H1 (cell line): ENCODE measurements at regions not wholly inside any gene's neighbourhood (a gene's known extent, or its start where the extent isn't known, plus 50 kb on each side); places are given as distances from the start of the nearest gene placed in this dataset.

Experiments used
- CTCF ChIA-PET: fragments of 300-600 bp; sonication (Branson Sonifier 250); formaldehyde crosslinking; loops from one replicate; lab custom pipeline; 2021; ENCODE audit not compliant: partially characterized antibody; lab: Charles Lee
- POLR2A ChIA-PET: fragments of 300-600 bp; sonication (Branson Sonifier 250); formaldehyde crosslinking; loops from one replicate; lab custom pipeline; 2021; ENCODE audit warnings: inconsistent platforms; ENCODE audit not compliant: partially characterized antibody; lab: Charles Lee
- DNase-seq, 2 experiments: peaks; one replicate each; pipeline versions ENCODE4 v3.0.0 to v3.0.0-alpha.2; 2010 to 2022; ENCODE audit warnings: low spot score in 2 of 2, low read depth in 1 of 2, mixed read lengths in 1 of 2
- FAIRE-seq: peaks from 2 replicates; lab custom pipeline; 2011; peaks lifted over from hg19 to GRCh38; lab: Jason Lieb, UNC
- H2AFZ ChIP-seq: 2 replicates; pipeline ENCODE4 v1.8.1; 2012; ENCODE audit warnings: low read length, inconsistent platforms
- H2AK5ac ChIP-seq: 2 replicates; pipeline ENCODE4 v1.6.1; 2013; ENCODE audit warnings: low read depth, low read length
- H2BK120ac ChIP-seq: replicated peaks from 2 replicates; pipeline ENCODE3; 2013; ENCODE audit warnings: low read depth, low read length, inconsistent platforms
- H2BK12ac ChIP-seq: 2 replicates; pipeline ENCODE4 v1.6.1; 2013; ENCODE audit warnings: low read depth, low read length
- H2BK15ac ChIP-seq: 2 replicates; pipeline ENCODE4 v1.6.1; 2013; ENCODE audit warnings: low read length
- H2BK20ac ChIP-seq: 2 replicates; pipeline ENCODE4 v1.6.1; 2013; ENCODE audit warnings: low read length
- H2BK5ac ChIP-seq: 2 replicates; pipeline ENCODE4 v1.6.1; 2013; ENCODE audit warnings: low read depth, low read length
- H3K14ac ChIP-seq: 2 replicates; pipeline ENCODE4 v1.6.1; 2013; ENCODE audit warnings: inconsistent platforms; ENCODE audit not compliant: insufficient read length
- H3K18ac ChIP-seq: 2 replicates; pipeline ENCODE4 v1.6.1; 2013; ENCODE audit warnings: low read length; ENCODE audit errors: extremely low read depth
- H3K23ac ChIP-seq: 2 replicates; pipeline ENCODE4 v1.6.1; 2013; ENCODE audit warnings: inconsistent platforms; ENCODE audit not compliant: insufficient read length
- H3K23me2 ChIP-seq: 2 replicates; pipeline ENCODE4 v1.6.1; 2013; ENCODE audit warnings: low read depth, low read length
- H3K27ac ChIP-seq: 2 replicates; pipeline ENCODE4 v1.6.1; 2011; ENCODE audit warnings: low read depth, low read length, inconsistent platforms
- H3K27me3 ChIP-seq, 4 experiments: replicated peaks in 1 of 4; 1 replicate in 1 of 4; 2 replicates in 3 of 4; pipeline versions ENCODE4 v1.6.1 to v1.8.1; 2011 to 2013; ENCODE audit warnings: low read length in 3 of 4, mild to moderate bottlenecking in 3 of 4, inconsistent platforms in 2 of 4, mixed read lengths in 2 of 4, moderate library complexity in 1 of 4; ENCODE audit not compliant: control insufficient read depth in 3 of 4, insufficient read depth in 3 of 4; ENCODE audit errors: extremely low read depth in 1 of 4
- H3K36me3 ChIP-seq, 4 experiments: 2 replicates each; pipeline versions ENCODE4 v1.6.1 to v1.8.1; 2011 to 2013; ENCODE audit warnings: mild to moderate bottlenecking in 4 of 4, low read length in 3 of 4, moderate library complexity in 2 of 4, control low read depth in 1 of 4, inconsistent platforms in 1 of 4; ENCODE audit not compliant: insufficient read depth in 4 of 4, control insufficient read depth in 2 of 4
- H3K4ac ChIP-seq: replicated peaks from 2 replicates; pipeline ENCODE3; 2013; ENCODE audit warnings: low read length, low read depth, mixed read lengths, inconsistent platforms; ENCODE audit not compliant: insufficient read length
- H3K4me1 ChIP-seq, 4 experiments: replicated peaks in 1 of 4; 1 replicate in 1 of 4; 2 replicates in 3 of 4; pipeline versions ENCODE4 v1.6.1 to v1.8.1; 2011 to 2013; ENCODE audit warnings: low read length in 3 of 4, inconsistent platforms in 2 of 4, mixed read lengths in 1 of 4; ENCODE audit not compliant: insufficient read depth in 4 of 4, control insufficient read depth in 3 of 4
- H3K4me2 ChIP-seq, 2 experiments: 2 replicates each; pipeline versions ENCODE4 v1.6.1 to v1.8.1; 2011 to 2013; ENCODE audit warnings: low read depth in 2 of 2, low read length in 2 of 2, control low read depth in 1 of 2, inconsistent platforms in 1 of 2, mild to moderate bottlenecking in 1 of 2; ENCODE audit not compliant: insufficient read depth in 1 of 2
- H3K4me3 ChIP-seq, 4 experiments: fragments of 200-600, 300-600 bp in 1 of 4; sonication (generic), shearing (Covaris generic), sonication (Bioruptor Twin) in 1 of 4; 2 replicates each; pipeline versions ENCODE4 v1.5.1 to v1.8.1; 2011 to 2016; ENCODE audit warnings: low read length in 4 of 4, low read depth in 3 of 4, control low read depth in 2 of 4, inconsistent platforms in 2 of 4, mild to moderate bottlenecking in 2 of 4, mixed read lengths in 1 of 4, moderate library complexity in 1 of 4; ENCODE audit not compliant: insufficient read depth in 2 of 4; ENCODE audit errors: extremely low read depth in 1 of 4
- H3K56ac ChIP-seq: replicated peaks from 2 replicates; pipeline ENCODE3; 2013; ENCODE audit warnings: low read depth, mild to moderate bottlenecking, mixed read lengths, low read length, inconsistent platforms; ENCODE audit not compliant: insufficient read length
- H3K79me1 ChIP-seq: 2 replicates; pipeline ENCODE4 v1.6.1; 2013; ENCODE audit warnings: low read depth, low read length, control low read depth
- H3K79me2 ChIP-seq, 2 experiments: 2 replicates each; pipeline versions ENCODE4 v1.6.1 to v1.8.1; 2012 to 2013; ENCODE audit warnings: low read length in 2 of 2, mild to moderate bottlenecking in 2 of 2, inconsistent platforms in 1 of 2; ENCODE audit not compliant: insufficient read depth in 2 of 2, control insufficient read depth in 1 of 2
- H3K9ac ChIP-seq, 4 experiments: replicated peaks in 1 of 4; 1 replicate in 1 of 4; 2 replicates in 3 of 4; pipeline versions ENCODE4 v1.6.1 to v1.8.1; 2011 to 2013; ENCODE audit warnings: low read depth in 3 of 4, low read length in 3 of 4, control low read depth in 2 of 4, mild to moderate bottlenecking in 2 of 4, moderate library complexity in 2 of 4, inconsistent platforms in 1 of 4; ENCODE audit errors: extremely low read depth in 1 of 4
- H3K9me3 ChIP-seq, 2 experiments: 2 replicates each; pipeline versions ENCODE4 v1.6.1 to v1.8.1; 2012 to 2013; ENCODE audit warnings: mild to moderate bottlenecking in 2 of 2, moderate library complexity in 2 of 2, control low read depth in 1 of 2, inconsistent platforms in 1 of 2, low read depth in 1 of 2, low read length in 1 of 2, mixed read lengths in 1 of 2; ENCODE audit not compliant: insufficient read depth in 2 of 2
- H4K20me1 ChIP-seq, 2 experiments: replicated peaks in 1 of 2; 2 replicates each; pipeline versions ENCODE3 to v1.8.1; 2011 to 2013; ENCODE audit warnings: inconsistent platforms in 2 of 2, low read length in 2 of 2, mild to moderate bottlenecking in 1 of 2; ENCODE audit not compliant: insufficient read depth in 2 of 2, control insufficient read depth in 1 of 2
- H4K5ac ChIP-seq: 2 replicates; pipeline ENCODE4 v1.6.1; 2013; ENCODE audit warnings: low read length, low read depth, mixed read lengths, inconsistent platforms; ENCODE audit not compliant: insufficient read length
- H4K8ac ChIP-seq: 2 replicates; pipeline ENCODE4 v1.8.0; 2013; ENCODE audit warnings: mild to moderate bottlenecking, moderate library complexity, low read length, inconsistent platforms; ENCODE audit not compliant: insufficient read depth; ENCODE audit errors: extremely low read depth
- H4K91ac ChIP-seq: replicated peaks from 2 replicates; pipeline ENCODE3; 2013; ENCODE audit warnings: low read length, mixed read lengths, inconsistent platforms; ENCODE audit not compliant: insufficient read length
- BCL11A ChIP-seq, 2 experiments: IDR thresholded peaks; one replicate each; pipeline ENCODE4 v1.6.1; 2011; ENCODE audit warnings: low read depth in 2 of 2, low read length in 2 of 2, mild to moderate bottlenecking in 2 of 2
- CREB1 ChIP-seq: IDR thresholded peaks from 2 replicates; pipeline ENCODE4 v1.6.1; 2012; ENCODE audit warnings: inconsistent platforms
- EZH2 ChIP-seq: fragments of 200-600 bp; sonication (generic); IDR thresholded peaks from 2 replicates; pipeline ENCODE4 v1.7.1; 2012; ENCODE audit warnings: low read depth, mild to moderate bottlenecking, moderate library complexity, low read length, inconsistent platforms; ENCODE audit not compliant: severe bottlenecking
- KDM1A ChIP-seq: fragments of 200-600, 300-600 bp; sonication (generic); IDR thresholded peaks from 2 replicates; pipeline ENCODE4 v1.7.1; 2016; ENCODE audit warnings: mild to moderate bottlenecking, low read length, borderline replicate concordance
- NANOG ChIP-seq: IDR thresholded peaks from 2 replicates; pipeline ENCODE4 v1.6.1; 2011; ENCODE audit warnings: low read length, low read depth, mild to moderate bottlenecking, inconsistent platforms; ENCODE audit not compliant: insufficient read depth, poor library complexity, severe bottlenecking
- NRF1 ChIP-seq: IDR thresholded peaks from 2 replicates; pipeline ENCODE4 v1.6.1; 2011; ENCODE audit warnings: mild to moderate bottlenecking, low read depth, low read length, improper control_type of control experiment
- RNF2 ChIP-seq: fragments of 200-900, 300-1000 bp; sonication (generic); IDR thresholded peaks from 2 replicates; pipeline ENCODE4 v1.7.1; 2016; ENCODE audit warnings: borderline replicate concordance, low read depth, mild to moderate bottlenecking, antibody characterized with exemption, low read length; ENCODE audit not compliant: poor library complexity, severe bottlenecking; ENCODE audit errors: missing control alignments
- WGBS, 2 experiments: shearing (Covaris generic) in 1 of 2; methylation state at CpG; one replicate each; pipeline versions ENCODE4 v1.1.6 to v1.1.7; 2013 to 2015; ENCODE audit warnings: low lambda C conversion rate in 2 of 2, mixed read lengths in 2 of 2, inconsistent platforms in 1 of 2, low coverage in 1 of 2, missing lambda C conversion rate in 1 of 2; ENCODE audit not compliant: insufficient replicate concordance in 2 of 2, insufficient coverage in 1 of 2, insufficient read length in 1 of 2; ENCODE audit errors: extremely low coverage in 1 of 2, missing lambda C conversion rate in 1 of 2; 5-methylcytosine and 5-hydroxymethylcytosine counted together

GRCh38 chr4:108351791-108352190 lies 183.1 kb upstream of the LEF1 start:
- no peak overlapping the region for H2BK15ac ChIP-seq
- CTCF ChIA-PET = no interaction called here
- no peak overlapping the region for H2AK5ac ChIP-seq
- no peak overlapping the region for H2BK20ac ChIP-seq
- no peak overlapping the region for H3K27ac ChIP-seq
- H2BK5ac ChIP-seq = no peak overlapping the region
- 95% methylated on average over 1 of the region's 1 CpG; no CpG with 5 or more reads in 1 of the 2 experiments for WGBS, 2 experiments
- H3K27me3 ChIP-seq = no peaks in the 10 kb centered on the region
- no peak overlapping the region for H4K5ac ChIP-seq
- no peaks in the 10 kb centered on the region for H4K20me1 ChIP-seq
- H3K79me2 ChIP-seq = no peaks in the 10 kb centered on the region
- DNase-seq (no peak), FAIRE-seq (no peak)
- no peaks in the 10 kb centered on the region for H3K9me3 ChIP-seq
- no peak overlapping the region for H3K4me3 ChIP-seq
- no peak overlapping the region for H4K91ac ChIP-seq
- H3K14ac ChIP-seq = no peak overlapping the region
- no peak overlapping the region for H2BK120ac ChIP-seq
- H3K4me2 ChIP-seq = no peak overlapping the region
- H3K4ac ChIP-seq = no peak overlapping the region
- no peak overlapping the region for H3K9ac ChIP-seq
- no peak overlapping the region for H2BK12ac ChIP-seq
- H3K4me1 ChIP-seq = peaks cover 0 to 4% (median 0%) of the 10 kb centered on the region in 4 experiments; a peak in 1 of 7 replicates
- H3K79me1 ChIP-seq = no peaks in the 10 kb centered on the region
- TF ChIP-seq KDM1A = no peak
- TF ChIP-seq NANOG = no peak
- TF ChIP-seq NRF1 = no peak
- no peak for TF ChIP-seq RNF2
- TF ChIP-seq EZH2 = no peak
- no peak for TF ChIP-seq CREB1
- TF ChIP-seq BCL11A (IDR thresholded peaks at IDR 0.05; ENCODE audit: low read depth in 2 of 2, low read length in 2 of 2) = no peak
- TF ChIP-seq, all 59 proteins: peak for 0
- Histone ChIP-seq H4K8ac (no peak overlapping the region), H3K23ac (no peak overlapping the region), H3K56ac (no peak overlapping the region), H2AFZ (no peak overlapping the region), H3K18ac (no peak overlapping the region), H3K23me2 (no peaks in the 10 kb centered on the region), H3K36me3 (no peaks in the 10 kb centered on the region; a peak in 1 of 8 replicates)
- POLR2A ChIA-PET = interaction anchor here (0.7 kb wide), 1 partner anchor 9 kb away, joined by 4 read pairs; no protein-coding TSS in a partner anchor
